VCaP (cell line): ENCODE measurements at regions not wholly inside any gene's neighbourhood (a gene's known extent, or its start where the extent isn't known, plus 50 kb on each side); places are given as distances from the start of the nearest gene placed in this dataset.

Experiments
- H3K27ac ChIP-seq: fragments of 450-650 bp; 2 replicates; pipeline ENCODE4 v1.5.1; 2017
- CTCF ChIP-seq: fragments of 450-650 bp; conservative IDR thresholded peaks from 2 replicates; pipeline ENCODE4 v1.5.1; 2017; ENCODE audit warnings: mild to moderate bottlenecking, moderate library complexity

GRCh38 chr6:92910646-92911045 lies 508.7 kb downstream of the EPHA7 start:
- H3K27ac ChIP-seq = no peak overlapping the region
- TF ChIP-seq CTCF = no peak

GRCh38 chr6:92906385-92906784 lies 513.0 kb downstream of the EPHA7 start:
- no peak for TF ChIP-seq CTCF

GRCh38 chr6:92893741-92894140 lies 525.6 kb downstream of the EPHA7 start:
- no peak for TF ChIP-seq CTCF

More at GRCh38 chr6:92906385-92906784, 513.0 kb downstream of the EPHA7 start:
- no peak overlapping the region for H3K27ac ChIP-seq

GRCh38 chr6:92892626-92893170 lies 526.7 kb downstream of the EPHA7 start:
- no peak overlapping the region for H3K27ac ChIP-seq
- no peak for TF ChIP-seq CTCF

More at GRCh38 chr6:92893741-92894140, 525.6 kb downstream of the EPHA7 start:
- no peak overlapping the region for H3K27ac ChIP-seq

GRCh38 chr6:92888316-92888715 lies 531.0 kb downstream of the EPHA7 start:
- no peak overlapping the region for H3K27ac ChIP-seq
- no peak for TF ChIP-seq CTCF

GRCh38 chr6:92887871-92888270 lies 531.5 kb downstream of the EPHA7 start:
- no peak overlapping the region for H3K27ac ChIP-seq
- TF ChIP-seq CTCF = no peak

GRCh38 chr6:92879526-92879925 lies 539.8 kb downstream of the EPHA7 start:
- H3K27ac ChIP-seq = no peak overlapping the region
- TF ChIP-seq CTCF = no peak
